ENCODE measurements at regions not wholly inside any gene's neighbourhood (a gene's known extent, or its start where the extent isn't known, plus 50 kb on each side); places are given as distances from the start of the nearest gene placed in this dataset.
A peak's percentile ranks its signal among the peaks of the same experiment; 100 is the strongest.

DNA sequence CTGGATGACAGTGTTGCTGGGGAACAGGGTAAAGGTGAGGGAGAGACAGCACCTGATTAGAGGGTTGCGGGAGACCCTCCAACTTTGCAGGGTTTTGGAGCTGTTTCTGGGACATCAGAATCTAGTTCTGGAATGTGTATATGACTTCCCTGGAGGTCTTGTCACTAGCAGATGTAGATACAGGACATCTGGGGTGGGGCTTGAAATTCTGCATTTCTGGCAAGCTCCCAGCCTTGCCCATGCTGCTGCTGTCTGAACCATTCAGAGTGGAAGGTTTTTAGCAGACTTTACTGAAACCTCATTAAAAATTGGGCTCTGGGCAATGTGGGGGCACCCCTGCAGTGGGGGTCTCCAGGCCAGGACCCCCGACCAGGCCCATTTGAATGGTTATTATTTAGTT, 220.3 kb upstream of the SKOR2 start:
- DNase-seq: no peak

DNA sequence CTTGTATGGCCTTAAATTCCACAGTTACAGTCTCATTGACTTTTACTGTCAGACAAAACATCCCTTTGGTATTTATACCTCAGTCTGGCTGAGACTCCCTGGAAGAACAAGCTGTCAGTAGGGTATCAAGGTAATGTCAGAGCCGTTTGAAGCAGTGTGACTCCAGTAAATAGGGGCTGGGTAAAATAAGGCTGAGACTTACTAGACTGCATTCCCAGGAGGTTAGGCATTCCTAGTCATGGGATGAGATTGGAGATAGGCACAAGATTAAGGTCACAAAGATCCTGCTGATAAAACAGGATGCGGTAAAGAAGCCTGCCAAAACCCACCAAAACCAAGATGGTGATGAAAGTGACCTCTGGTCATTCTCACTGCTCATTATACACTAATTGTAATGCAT, 219.5 kb upstream of the SKOR2 start:
- no peak for DNase-seq

DNA sequence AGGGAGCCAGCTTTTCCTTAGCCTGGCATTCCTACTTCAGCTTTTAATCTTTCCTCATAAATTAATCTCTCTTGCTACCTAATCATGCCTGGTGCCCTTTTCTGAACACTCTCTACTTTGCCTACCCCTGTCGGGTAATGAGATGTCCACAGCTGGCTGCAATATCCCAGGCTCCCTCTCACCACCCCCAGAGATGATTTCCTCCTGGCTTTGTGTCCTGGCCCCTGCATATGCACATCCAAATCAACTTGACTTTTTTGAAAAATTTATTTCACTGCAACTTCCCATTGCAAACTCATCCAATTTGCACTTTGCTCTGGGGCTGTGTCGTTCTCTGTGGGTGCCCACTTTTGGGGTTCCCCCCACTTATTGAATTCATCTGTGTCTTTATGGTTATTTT, 218.1 kb upstream of the SKOR2 start:
- no peak for DNase-seq

DNA sequence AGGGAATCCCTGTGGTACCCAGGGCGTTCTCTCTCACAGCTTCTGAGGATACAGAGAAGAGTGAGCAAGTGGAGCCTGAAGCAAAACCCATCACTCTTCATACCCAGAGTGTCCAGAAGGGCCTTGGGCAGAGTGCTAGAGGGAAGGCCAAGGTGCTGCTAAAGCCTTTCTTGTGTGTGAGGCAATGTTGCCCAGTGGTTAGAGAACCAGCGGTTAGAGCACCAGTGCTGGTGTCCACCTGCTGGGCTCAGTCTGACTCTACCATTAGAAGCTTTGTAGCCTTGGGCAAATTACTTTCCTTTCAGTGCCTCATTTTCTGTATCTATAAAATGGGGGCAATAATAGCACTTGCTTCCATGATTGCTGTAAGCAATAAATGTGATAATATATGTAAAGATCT, 210.5 kb upstream of the SKOR2 start:
- DNase-seq: no peak

DNA sequence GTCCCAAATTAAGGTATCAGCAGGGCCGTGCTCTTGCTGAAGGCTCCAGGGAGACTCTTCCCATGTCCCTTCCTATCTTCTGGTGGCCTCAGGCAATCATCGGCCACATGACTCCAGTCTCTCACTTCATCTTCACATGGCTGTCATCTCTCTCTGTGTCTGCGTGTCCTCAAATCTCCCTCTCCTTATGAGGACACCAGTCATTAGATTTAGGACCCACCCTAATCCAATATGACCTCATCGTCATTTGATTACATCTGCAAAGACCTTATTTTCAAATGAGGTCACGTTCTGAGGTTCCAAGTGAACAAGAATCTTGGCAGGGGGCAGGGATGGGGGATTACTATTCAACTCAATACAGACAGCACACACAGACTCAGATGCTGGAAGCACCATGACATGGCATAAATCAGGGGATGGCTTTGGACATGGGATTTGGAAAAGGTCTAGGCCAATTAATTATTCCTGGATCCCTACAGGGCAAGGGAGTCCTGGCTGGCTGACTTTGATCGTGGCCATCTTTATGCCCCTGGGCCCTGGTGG, 210.0 kb upstream of the SKOR2 start:
- DNase-seq: no peak

DNA sequence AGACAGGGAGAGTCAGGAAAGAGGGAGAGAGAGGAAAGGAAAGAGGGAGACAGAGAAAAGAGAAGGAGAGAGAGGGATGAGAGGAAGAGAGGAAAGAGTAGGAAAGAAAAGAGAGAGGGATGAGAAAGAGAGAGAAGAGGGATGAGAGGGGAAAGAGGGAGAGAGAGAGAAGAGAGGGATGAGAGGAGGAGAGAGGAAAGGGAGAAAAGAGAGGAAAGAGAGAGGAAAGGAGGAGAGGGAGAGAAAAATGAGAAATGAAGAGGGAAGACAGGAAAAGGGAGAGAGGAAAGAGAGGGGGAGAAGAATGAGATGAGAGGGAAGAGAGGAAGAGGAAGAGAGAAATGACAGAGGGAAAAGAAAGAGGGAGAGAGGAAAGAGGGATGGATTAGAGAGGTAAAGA, 207.0 kb upstream of the SKOR2 start:
- no peak for DNase-seq

DNA sequence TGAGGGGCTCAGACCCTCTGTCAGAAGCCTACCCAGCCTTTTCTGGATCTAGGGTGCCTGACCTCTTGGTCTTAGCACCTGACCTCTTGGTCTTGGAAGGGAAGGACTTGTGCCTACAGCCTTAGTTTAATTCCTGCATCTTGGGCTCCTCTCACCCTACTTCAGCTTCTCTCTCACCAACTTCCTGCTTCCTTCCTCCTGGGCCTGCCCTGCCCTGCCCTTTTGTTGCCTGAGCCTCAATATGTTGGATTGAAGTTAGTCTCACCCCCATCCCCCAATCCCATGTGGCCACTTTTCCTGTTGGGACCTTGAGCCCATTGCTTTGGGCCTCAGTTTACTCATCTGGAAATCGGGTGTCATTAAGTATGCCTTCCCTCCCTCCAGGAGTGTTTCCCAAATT, 206.2 kb upstream of the SKOR2 start:
- DNase-seq: no peak

DNA sequence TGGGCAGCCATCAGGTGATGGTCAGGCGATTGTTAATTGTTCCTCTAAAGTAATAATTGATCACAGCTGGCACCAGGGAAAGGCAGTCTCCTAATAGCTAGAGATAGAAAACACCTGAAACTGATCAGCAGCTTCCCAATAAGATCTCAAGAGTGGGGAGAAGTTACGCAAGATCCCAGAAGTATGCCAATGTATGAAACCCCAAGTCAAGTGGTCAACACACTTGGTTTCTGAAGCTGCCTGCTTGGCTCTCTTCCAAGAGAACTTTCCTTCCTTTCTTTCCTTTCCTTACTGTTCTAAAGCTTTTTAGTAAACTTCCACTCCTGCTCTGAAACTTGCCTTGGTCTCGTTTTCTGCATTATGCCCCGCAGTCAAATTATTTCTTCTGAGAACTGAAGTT, 201.6 kb upstream of the SKOR2 start:
- DNase-seq: no peak

DNA sequence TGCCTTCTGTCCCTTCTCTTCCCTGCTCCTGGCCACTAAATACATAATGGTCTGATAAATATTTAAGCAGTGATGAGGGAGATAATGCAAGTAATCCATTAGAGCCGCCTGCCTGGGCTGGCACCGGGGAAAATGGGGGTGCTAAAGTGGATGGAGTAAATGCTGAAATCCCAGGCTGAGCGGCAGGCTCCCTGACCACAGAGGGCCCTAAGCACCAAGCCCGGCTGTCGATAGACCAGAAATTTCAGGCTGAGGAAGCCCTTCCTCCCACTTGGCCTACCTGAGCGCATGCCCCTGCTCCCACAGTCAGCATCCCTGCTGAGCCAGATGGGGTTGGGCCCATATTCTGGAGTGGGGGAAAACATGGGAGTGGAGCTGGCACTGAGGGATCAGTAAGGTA, 197.5 kb upstream of the SKOR2 start:
- no peak for DNase-seq

DNA sequence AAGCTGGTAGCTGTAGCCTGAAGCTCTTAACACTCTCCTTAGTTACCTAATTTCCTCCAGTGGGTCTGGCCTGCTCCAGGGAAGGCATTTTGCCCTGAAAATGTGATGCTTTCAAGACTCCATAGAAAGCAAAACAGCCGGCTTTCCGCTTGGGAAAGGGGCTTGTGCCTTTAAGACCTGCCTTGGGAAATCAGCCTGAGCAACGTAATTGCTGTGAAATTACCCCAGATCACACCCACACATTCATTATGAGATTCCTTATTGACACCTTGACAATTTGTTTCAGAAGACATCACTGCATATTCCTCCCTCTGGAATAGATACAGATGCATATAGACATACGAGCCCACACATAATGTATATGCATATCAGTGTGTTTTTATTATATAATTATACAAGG, 190.5 kb upstream of the SKOR2 start:
- DNase-seq: no peak

DNA sequence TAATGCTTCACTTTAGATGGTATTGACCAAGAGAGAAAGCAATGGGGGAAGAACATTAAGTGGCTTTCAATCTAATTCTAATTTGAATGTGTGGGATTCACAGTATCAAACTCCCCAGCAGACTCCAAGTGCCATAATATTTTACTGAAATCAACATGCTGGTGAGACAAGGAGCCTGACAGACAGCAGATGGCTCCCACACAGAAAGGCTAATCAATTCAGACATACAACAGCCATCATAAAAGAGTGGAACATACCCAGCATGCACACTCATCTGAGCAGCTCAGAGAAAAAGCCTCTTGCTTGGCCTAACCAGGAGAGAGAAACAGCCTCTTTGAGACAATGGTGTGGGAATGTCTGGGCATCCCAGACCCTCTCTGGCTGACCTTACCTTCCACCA, 186.5 kb upstream of the SKOR2 start:
- no peak for DNase-seq

DNA sequence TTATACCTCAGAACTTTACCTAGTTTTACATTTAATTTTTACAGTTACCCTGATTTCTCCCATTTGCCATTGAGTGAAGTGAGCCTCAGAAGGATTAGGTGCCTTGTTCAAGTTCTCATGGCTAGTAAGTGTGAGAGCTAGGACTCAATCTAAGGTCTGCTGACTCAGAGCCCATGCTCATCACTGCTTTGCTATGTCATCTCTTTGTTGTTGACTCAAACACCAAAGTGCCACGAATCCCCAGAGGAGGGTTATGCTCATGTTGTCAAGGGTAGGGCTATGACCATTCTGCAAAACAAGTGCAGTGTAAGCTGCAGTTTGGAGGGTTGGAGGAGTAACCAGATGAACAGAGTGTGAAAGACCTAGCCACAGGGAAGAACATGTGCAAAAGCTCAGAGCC, 185.4 kb upstream of the SKOR2 start:
- no peak for DNase-seq

DNA sequence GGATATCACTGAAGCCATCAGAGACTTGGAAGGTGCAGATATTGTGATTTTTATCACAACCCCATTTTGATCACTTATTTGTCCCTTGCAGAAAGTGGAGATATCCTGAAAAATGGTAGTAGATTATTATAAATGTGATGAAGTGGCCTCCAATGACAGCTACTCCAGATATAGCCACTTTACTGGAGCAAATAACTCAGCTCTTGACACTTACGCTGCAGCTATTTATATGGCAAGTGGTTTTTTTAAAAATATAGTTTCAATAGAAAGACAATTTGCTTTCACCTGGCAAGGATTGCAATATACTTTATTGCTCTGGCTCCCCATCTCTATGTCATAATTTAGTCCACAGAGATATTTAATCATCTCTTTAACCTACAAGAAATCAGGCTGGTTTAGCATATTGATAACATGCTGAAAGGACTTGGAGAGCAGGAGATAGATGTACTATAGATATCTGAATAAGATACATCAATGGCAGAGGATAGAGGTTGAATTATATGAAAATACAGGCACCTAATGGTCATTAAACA, 182.8 kb upstream of the SKOR2 start:
- DNase-seq: no peak

DNA sequence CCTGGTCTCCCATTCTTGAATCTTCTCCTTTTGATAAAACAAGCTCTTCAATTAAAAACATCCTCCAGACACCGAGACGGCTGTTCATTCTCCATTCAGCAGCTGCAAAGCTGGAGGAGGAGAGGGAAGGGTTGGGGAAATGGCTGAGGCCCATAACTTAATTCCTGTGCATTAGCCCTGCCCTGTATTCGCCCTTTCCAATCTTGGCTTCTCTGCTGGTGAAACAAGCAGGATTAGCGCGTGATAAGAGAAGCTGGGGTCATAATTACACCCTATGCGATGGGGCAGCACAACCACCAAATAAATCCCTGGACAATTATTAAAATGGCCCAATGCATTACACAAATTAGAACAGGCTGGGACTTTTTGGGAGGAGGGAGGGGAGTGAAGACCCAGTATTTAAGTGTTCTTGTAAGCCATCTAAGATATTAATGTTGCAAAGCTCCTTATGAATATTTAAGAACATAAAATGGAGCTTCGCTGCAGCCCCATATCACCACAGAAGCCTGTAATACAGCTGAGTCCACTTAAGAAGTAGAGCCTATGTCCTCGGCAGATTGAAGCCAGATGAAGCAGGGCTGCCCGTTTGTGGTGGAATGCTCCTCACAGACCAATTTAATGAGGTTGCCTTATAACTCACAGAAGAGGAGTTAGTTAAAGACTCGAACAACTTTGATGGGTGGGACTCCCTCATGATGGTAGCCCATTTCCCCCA, 176.6 kb upstream of the SKOR2 start:
- DNase-seq: peak; percentile 4

DNA sequence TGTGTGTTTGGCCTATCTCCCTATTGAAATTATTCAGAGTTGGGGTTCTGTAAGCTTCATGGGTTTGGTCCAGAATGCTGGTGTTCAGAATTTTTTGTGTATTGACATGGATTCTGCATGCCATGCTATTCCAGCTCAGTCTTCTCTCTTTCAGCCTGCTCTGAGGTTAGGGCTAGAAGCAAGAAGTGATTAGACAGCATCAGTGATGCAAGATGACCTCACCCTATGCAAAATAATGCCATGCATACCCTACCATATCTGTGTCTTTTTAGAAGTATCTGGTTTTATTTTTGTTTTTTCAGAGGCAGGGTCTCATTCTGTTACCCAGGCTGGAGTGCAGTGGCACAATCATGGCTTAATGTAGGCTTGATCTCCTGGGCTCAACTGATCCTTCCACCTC, 175.6 kb upstream of the SKOR2 start:
- no peak for DNase-seq

DNA sequence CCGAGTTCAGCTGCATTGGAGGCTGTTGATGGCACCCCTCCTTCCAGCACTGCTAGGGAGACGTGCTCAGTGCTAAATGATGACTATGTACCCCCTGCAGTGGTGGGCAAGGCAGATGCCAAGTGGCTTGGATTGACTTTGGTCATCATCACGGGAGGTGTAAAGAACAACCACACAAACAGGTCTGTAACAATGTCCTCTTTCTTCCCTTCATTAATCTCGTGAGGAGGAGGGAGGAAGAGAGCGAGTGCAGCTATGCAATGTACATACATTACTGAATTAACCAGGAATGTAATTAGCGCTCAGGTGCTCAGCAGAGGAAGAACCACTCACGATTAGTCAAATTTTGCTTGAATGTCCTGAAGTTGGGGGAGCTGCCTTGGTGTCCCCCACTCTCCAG, 173.9 kb upstream of the SKOR2 start:
- DNase-seq: no peak

DNA sequence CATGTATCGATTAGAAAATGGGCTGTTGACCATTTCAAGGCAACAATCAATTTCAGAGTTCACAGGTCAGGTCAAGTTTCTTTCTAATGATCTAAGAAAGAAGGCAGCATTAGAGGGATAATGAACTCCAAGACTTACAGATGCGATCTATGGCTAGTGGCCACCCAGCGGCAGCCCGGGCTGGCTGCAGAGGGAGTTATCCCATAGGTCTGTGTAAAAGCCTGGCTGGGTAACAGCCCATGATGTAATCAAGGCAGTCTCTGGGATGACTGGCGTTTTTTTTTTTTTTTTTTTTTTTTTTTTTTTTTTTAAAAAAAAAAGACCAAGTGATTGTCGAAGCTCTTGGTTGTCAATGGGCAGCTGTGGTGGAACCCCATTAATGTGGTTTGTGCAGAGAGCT, 171.1 kb upstream of the SKOR2 start:
- no peak for DNase-seq

DNA sequence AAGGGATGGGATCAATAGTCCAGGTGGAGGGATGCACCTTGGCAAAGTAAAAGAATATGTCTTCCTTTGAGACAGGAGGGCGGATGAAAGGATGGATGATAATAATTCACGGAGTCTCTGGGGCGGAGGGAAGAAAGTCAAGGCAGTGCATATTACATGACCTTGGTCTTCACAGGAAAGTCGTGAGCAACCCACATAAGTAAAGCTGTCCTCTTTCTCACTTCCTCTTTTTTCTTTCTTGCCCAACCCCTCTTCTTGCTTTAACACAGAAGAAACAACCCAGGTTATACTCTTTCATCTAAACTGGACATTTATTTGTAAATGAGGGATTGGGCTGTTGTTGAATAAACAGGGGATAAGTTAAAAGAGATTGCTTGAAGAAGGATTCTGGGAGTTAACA, 168.7 kb upstream of the SKOR2 start:
- DNase-seq: no peak

DNA sequence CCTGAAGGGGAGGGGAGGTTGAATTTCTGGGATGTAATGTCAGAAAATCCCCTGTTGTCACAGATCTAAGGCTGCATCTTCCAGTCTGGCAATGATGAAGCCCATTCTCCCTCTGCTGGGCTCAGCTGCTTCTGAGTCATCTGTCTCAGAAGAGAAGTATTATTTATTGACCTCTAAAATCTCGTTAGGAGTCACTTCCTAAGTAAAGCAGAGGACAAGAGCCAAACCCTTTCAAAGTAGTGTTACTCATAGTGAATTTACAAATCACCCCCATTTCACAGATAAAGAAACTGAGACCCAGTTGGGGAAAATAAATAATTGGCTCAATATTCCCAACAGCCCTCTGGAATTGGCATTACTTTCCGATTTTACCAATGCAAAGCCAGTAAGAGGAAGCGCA, 167.3 kb upstream of the SKOR2 start:
- no peak for DNase-seq

DNA sequence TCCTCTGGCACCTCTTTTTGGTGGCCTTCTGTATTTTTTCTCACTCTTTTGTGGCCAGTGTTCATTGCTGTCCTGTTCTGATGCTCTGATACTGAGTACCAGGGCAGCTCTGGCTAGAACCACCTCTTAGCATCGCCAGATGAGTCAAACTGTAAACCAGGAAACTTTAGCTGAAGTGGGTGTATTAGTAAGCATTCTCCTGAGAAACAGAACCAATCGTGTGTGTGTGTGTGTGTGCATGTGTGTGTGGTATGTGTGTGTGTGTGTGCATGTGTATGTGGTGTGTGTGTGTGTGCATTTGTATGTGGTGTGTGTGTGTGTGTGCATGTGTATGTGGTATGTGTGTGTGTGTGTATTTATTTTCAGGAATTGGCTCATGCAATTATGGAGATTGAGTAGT, 166.3 kb upstream of the SKOR2 start:
- DNase-seq: no peak

DNA sequence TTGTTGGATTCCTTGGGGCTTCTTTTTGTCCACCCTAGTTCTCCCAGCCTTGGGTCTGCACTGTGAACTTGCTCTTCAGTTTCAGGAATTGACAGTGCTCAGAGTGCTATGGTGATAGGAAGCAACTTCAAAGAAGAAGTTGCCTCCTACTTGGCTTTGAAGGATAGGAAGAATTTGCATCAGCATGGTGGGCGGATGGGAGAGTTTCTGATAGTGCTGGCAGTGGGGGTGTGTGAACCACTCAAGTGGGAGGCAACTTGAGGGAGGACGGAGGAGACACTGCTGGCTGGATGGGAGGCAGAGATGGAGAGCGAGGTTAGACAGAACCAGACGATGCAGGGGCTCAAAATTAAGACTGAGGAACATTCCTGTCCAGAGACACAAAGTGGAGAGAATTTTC, 164.4 kb upstream of the SKOR2 start:
- no peak for DNase-seq

DNA sequence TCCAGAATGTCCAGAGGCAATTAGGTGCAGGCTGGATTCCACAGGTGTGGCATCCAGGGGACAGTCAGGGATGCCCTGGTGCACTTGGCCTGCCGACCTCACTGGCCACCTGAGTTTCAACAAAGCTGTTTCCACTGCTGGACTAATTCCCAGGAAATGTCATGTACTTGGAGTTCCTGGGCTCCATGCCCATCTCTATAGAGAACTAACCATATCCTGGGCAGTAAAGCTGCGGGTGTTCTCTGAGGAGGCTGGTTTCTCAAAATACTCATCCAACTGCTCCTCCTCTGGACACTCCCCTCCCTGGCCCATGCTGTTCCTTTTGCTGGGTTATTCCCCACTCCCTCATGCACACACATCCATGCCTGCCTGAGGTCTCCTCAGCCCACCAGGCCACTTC, 161.9 kb upstream of the SKOR2 start:
- DNase-seq: no peak

DNA sequence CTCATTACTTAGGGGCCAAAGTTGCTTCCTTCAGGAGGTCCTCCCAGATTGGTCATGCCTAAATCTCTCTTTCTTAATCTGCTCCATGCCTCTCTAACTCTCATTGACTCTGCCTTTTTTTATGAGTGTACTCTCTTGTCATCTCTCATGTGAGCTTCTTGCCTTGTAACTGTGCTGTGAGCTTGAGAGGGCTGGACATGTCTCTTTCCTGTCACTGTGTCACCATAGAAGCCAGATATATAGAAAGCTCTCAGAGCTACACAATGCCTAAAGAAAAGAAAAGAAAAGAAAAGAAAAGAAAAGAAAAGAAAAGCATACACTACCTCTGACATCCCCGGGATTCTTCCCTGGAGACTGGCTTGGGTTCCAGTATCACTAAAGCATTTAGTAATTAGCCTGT, 161.5 kb upstream of the SKOR2 start:
- no peak for DNase-seq

DNA sequence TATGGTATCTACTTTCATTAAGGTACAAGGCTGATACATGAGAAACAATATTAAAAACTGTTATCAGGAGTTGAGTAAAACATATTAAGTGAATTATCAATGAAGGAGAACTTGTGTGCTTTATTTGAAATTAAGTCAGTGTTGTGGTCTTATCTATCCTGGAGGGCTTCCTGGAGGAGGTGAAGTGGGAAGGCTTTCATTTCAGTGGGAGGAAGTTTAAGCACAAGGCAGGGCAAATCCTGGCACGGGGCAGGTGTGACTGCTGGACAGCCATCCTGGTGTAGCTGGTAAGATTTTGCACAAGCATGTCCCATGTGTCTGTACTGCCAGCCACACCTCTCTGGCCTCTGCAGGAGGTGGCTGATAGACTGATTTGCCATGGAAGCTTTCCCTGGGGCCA, 159.7 kb upstream of the SKOR2 start:
- no peak for DNase-seq

Data from renal pelvis (tissue), 1 donor.